ENCODE measurements at regions not wholly inside any gene's neighbourhood (a gene's known extent, or its start where the extent isn't known, plus 50 kb on each side); places are given as distances from the start of the nearest gene placed in this dataset.

DNA sequence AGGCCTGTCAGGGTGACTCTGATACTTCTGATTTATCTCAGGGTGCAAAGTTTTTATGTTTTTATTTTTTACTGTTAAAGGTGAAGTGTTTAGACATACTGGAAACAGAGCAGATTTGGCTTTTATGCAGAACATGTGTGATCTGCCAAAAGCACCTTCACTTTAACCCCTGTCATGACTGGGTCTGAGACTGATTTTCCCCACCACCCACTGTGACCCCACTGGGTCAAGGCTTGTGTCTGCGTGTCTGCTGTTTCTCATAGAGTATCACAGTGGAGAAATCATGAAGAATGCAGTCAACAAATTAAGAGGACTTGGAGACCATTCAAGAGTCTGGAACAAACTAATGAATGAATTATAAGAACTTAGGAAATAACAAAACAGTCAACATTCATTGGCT, 131.2 kb downstream of the SPTSSA start:
- no peak for TF ChIP-seq POLR2A (IDR thresholded peaks at IDR 0.05; ENCODE audit: low read length)
- no peak for TF ChIP-seq GATA1 (IDR thresholded peaks at IDR 0.05; ENCODE audit: low read depth, low read length)
